ENCODE measurements at regions not wholly inside any gene's neighbourhood (a gene's known extent, or its start where the extent isn't known, plus 50 kb on each side); places are given as distances from the start of the nearest gene placed in this dataset.

GRCh38 chr2:545228-545627, 132.0 kb downstream of the TMEM18 start:
- H4K20me1 ChIP-seq (ENCODE audit: insufficient read depth, low read length), result no peaks in the 10 kb centered on the region
- H3K4me2 ChIP-seq (ENCODE audit: low read depth, low read length), result no peak overlapping the region
- POLR2A ChIA-PET, result no interaction called here
- ATAC-seq (no peak), DNase-seq (ENCODE audit: low spot score) (no peak), FAIRE-seq (no peak)
- in situ Hi-C loops (cut with HindIII; ENCODE audit: extremely low pct_ligation_motif_present, low pct_unique_long_range_greater_than_20kb) (no loop called here), intact Hi-C loops (cut with micrococcal nuclease; ENCODE audit: unreplicated experiment) (no loop called here)
- no peaks in the 10 kb centered on the region for H3K79me2 ChIP-seq (ENCODE audit: insufficient read depth, low read length)
- peaks cover 4 to 45% of the 10 kb centered on the region in 2 experiments for H3K27me3 ChIP-seq (ENCODE audit: control insufficient read depth in 1 of 2, insufficient read depth in 2 of 2, low read length in 2 of 2)
- no peak overlapping the region for H2AFZ ChIP-seq (ENCODE audit: low read length)
- no peaks in the 10 kb centered on the region for H3K9me3 ChIP-seq (ENCODE audit: low read length)
- no peak overlapping the region for H3K27ac ChIP-seq (ENCODE audit: extremely low read length, insufficient read depth, low read length)
- no peak for TF ChIP-seq MAF1 (CRISPR knock-in tag; IDR thresholded peaks at IDR 0.05; ENCODE audit: borderline replicate concordance)
- no peak for TF ChIP-seq SETDB1 (CRISPR knock-in tag; IDR thresholded peaks at IDR 0.05; ENCODE audit: borderline replicate concordance)
- no peak for TF ChIP-seq TBP (CRISPR knock-in tag; IDR thresholded peaks at IDR 0.05)
- no peak for TF ChIP-seq LCORL (IDR thresholded peaks at IDR 0.05)
- TF ChIP-seq LCORL (CRISPR knock-in tag; IDR thresholded peaks at IDR 0.05), result no peak
- TF ChIP-seq MIER3 (CRISPR knock-in tag; IDR thresholded peaks at IDR 0.05; ENCODE audit: borderline replicate concordance), result no peak
- TF ChIP-seq ZNF296 (CRISPR knock-in tag; conservative IDR thresholded peaks at IDR 0.05), result no peak
- no peak for TF ChIP-seq CCAR2 (optimal IDR thresholded peaks at IDR 0.05; ENCODE audit: low read depth, low read length)
- no peak for TF ChIP-seq SNAPC5 (CRISPR knock-in tag; IDR thresholded peaks at IDR 0.05; ENCODE audit: borderline replicate concordance)
- no peak for TF ChIP-seq SMYD3 (CRISPR knock-in tag; IDR thresholded peaks at IDR 0.05)
- TF ChIP-seq ZNF280D (CRISPR knock-in tag; IDR thresholded peaks at IDR 0.05), result no peak
- TF ChIP-seq ZNF746 (CRISPR knock-in tag; IDR thresholded peaks at IDR 0.05), result no peak
- no peak for TF ChIP-seq ATF1 (CRISPR knock-in tag; IDR thresholded peaks at IDR 0.05)
- no peak for TF ChIP-seq PTBP1 (IDR thresholded peaks at IDR 0.05; ENCODE audit: low read depth, low read length, poor library complexity, severe bottlenecking)
- CTCF ChIA-PET (ENCODE audit: low intra/inter-chr PET ratio, low total read pairs), result no interaction called here
- no peak overlapping the region for H3K9ac ChIP-seq (ENCODE audit: insufficient read depth, low read depth, low read length)
- no peaks in the 10 kb centered on the region for H3K36me3 ChIP-seq (replicated peaks in 1 of 2; ENCODE audit: control insufficient read depth in 1 of 2, insufficient read depth in 2 of 2, low read length in 2 of 2)
- no peaks in the 10 kb centered on the region for H3K4me1 ChIP-seq (ENCODE audit: insufficient read depth, low read length)
- 15% methylated on average over 12 of the region's 12 CpGs for WGBS (ENCODE audit: low lambda C conversion rate)
- BruUV-seq (replicated peaks), result no TSS peak
- no peak overlapping the region for H3K4me3 ChIP-seq (replicated peaks in 1 of 3; ENCODE audit: insufficient read depth in 1 of 3, low read depth in 2 of 3, low read length in 3 of 3)

Data from HepG2 (cell line).